ENCODE measurements at regions not wholly inside any gene's neighbourhood (a gene's known extent, or its start where the extent isn't known, plus 50 kb on each side); places are given as distances from the start of the nearest gene placed in this dataset.
"Not testable (repeated sequence)": the region's sequence is repeated elsewhere in the genome, so short reads cannot be mapped to it uniquely, and the experiment has no call there.

- H3K9me3 ChIP-seq; H3K4me3 ChIP-seq; H3K27me3 ChIP-seq; H3K36me3 ChIP-seq; H3K27ac ChIP-seq; DNase-seq; H3K4me1 ChIP-seq; intact Hi-C loops (cut with DNase I): not testable (repeated sequence)
- 70 to 72% methylated on average over 2 to 3 of the region's 3 CpGs for WGBS, 2 donors
Measured at GRCh38 chr2:111478335-111478734, 357.6 kb downstream of the BCL2L11 start.

GRCh38 chr2:111478871-111479318, 358.2 kb downstream of the BCL2L11 start:
- intact Hi-C loops (cut with DNase I); H3K27me3 ChIP-seq; H3K4me3 ChIP-seq; H3K9me3 ChIP-seq; H3K4me1 ChIP-seq; H3K36me3 ChIP-seq; DNase-seq: not testable (repeated sequence)
- 59 to 75% methylated on average over 8 to 14 of the region's 14 CpGs for WGBS, 2 donors
- H3K27ac ChIP-seq, result peak overlapping the region in 1 of 4 donors; percentile 28

GRCh38 chr2:111480016-111480625, 359.4 kb downstream of the BCL2L11 start:
- 64 to 74% methylated on average over 8 to 10 of the region's 10 CpGs for WGBS, 2 donors
- DNase-seq; intact Hi-C loops (cut with DNase I); H3K27me3 ChIP-seq; H3K4me1 ChIP-seq; H3K9me3 ChIP-seq; H3K36me3 ChIP-seq; H3K4me3 ChIP-seq: not testable (repeated sequence)
- H3K27ac ChIP-seq, result peak overlapping the region in 1 of 4 donors; percentile 9

GRCh38 chr2:111480633-111481032, 359.9 kb downstream of the BCL2L11 start:
- DNase-seq; intact Hi-C loops (cut with DNase I); H3K9me3 ChIP-seq; H3K4me3 ChIP-seq; H3K36me3 ChIP-seq; H3K27me3 ChIP-seq; H3K4me1 ChIP-seq: not testable (repeated sequence)
- no CpG with 5 or more reads among the region's 8 CpGs for WGBS, 2 donors
- peak overlapping the region in 2 of 4 donors; percentile 9 for H3K27ac ChIP-seq

GRCh38 chr2:111481219-111481618, 360.5 kb downstream of the BCL2L11 start:
- H3K27me3 ChIP-seq; intact Hi-C loops (cut with DNase I); H3K36me3 ChIP-seq; H3K4me3 ChIP-seq; H3K27ac ChIP-seq; DNase-seq; H3K4me1 ChIP-seq; H3K9me3 ChIP-seq: not testable (repeated sequence)
- WGBS, 2 donors, result no CpG with 5 or more reads among the region's 11 CpGs

GRCh38 chr2:111482987-111483679, 362.4 kb downstream of the BCL2L11 start:
- DNase-seq; H3K27me3 ChIP-seq; H3K9me3 ChIP-seq; H3K4me1 ChIP-seq; H3K36me3 ChIP-seq; H3K4me3 ChIP-seq; intact Hi-C loops (cut with DNase I): not testable (repeated sequence)
- WGBS, 2 donors, result 73 to 80% methylated on average over 4 to 5 of the region's 8 CpGs
- peak overlapping the region in 1 of 4 donors; percentile 16 for H3K27ac ChIP-seq

GRCh38 chr2:111484097-111484496, 363.4 kb downstream of the BCL2L11 start:
- DNase-seq; H3K4me1 ChIP-seq; H3K27ac ChIP-seq; H3K9me3 ChIP-seq; H3K27me3 ChIP-seq; H3K4me3 ChIP-seq; intact Hi-C loops (cut with DNase I); H3K36me3 ChIP-seq: not testable (repeated sequence)
- 67% methylated on average over 2 of the region's 3 CpGs; no CpG with 5 or more reads in 1 of the 2 donors for WGBS, 2 donors

- intact Hi-C loops (cut with DNase I); H3K36me3 ChIP-seq; H3K27ac ChIP-seq; H3K9me3 ChIP-seq; DNase-seq; H3K27me3 ChIP-seq; H3K4me1 ChIP-seq; H3K4me3 ChIP-seq: not testable (repeated sequence)
- no CpG with 5 or more reads among the region's 1 CpG for WGBS, 2 donors
Measured at GRCh38 chr2:111485895-111486294, 365.2 kb downstream of the BCL2L11 start.

GRCh38 chr2:111488451-111488850, 367.7 kb downstream of the BCL2L11 start:
- H3K4me3 ChIP-seq; H3K4me1 ChIP-seq; intact Hi-C loops (cut with DNase I); DNase-seq; H3K36me3 ChIP-seq; H3K9me3 ChIP-seq; H3K27me3 ChIP-seq; H3K27ac ChIP-seq: not testable (repeated sequence)
- WGBS, 2 donors, result 83 to 91% methylated on average over 4 of the region's 4 CpGs

- H3K4me3 ChIP-seq; H3K36me3 ChIP-seq; H3K4me1 ChIP-seq; H3K27ac ChIP-seq; H3K27me3 ChIP-seq; intact Hi-C loops (cut with DNase I); H3K9me3 ChIP-seq; DNase-seq: not testable (repeated sequence)
- WGBS, 2 donors, result no CpG with 5 or more reads among the region's 1 CpG
Measured at GRCh38 chr2:111489460-111489859, 368.7 kb downstream of the BCL2L11 start.

GRCh38 chr2:111491181-111491580, 370.5 kb downstream of the BCL2L11 start:
- DNase-seq; H3K4me3 ChIP-seq; H3K36me3 ChIP-seq; H3K27me3 ChIP-seq; intact Hi-C loops (cut with DNase I); H3K27ac ChIP-seq; H3K9me3 ChIP-seq: not testable (repeated sequence)
- no CpG with 5 or more reads among the region's 3 CpGs for WGBS, 2 donors
- H3K4me1 ChIP-seq, result peaks cover 0 to 15% (median 9%) of the 10 kb centered on the region in 3 donors

- H3K4me3 ChIP-seq; H3K27me3 ChIP-seq; H3K36me3 ChIP-seq; intact Hi-C loops (cut with DNase I); DNase-seq; H3K9me3 ChIP-seq; H3K27ac ChIP-seq: not testable (repeated sequence)
- peaks cover 0 to 19% (median 10%) of the 10 kb centered on the region in 3 donors for H3K4me1 ChIP-seq
- 55 to 64% methylated on average over 3 to 4 of the region's 4 CpGs for WGBS, 2 donors
Measured at GRCh38 chr2:111491614-111492013, 370.9 kb downstream of the BCL2L11 start.

GRCh38 chr2:111492995-111493719, 372.4 kb downstream of the BCL2L11 start:
- Histone ChIP-seq H3K27ac (peak overlapping the region in 3 of 4 donors; percentile 53 to 82 (median 68)), H3K4me3 (peak overlapping the region in 2 of 4 donors; percentile 29 to 53), H3K4me1 (peaks cover 0 to 28% (median 10%) of the 10 kb centered on the region in 3 donors)
- intact Hi-C loops (cut with DNase I); DNase-seq; H3K36me3 ChIP-seq; H3K9me3 ChIP-seq; H3K27me3 ChIP-seq: not testable (repeated sequence)
- WGBS, 2 donors, result no CpG with 5 or more reads among the region's 20 CpGs

Data from esophagus squamous epithelium (tissue), 5 donors.